ENCODE measurements at regions not wholly inside any gene's neighbourhood (a gene's known extent, or its start where the extent isn't known, plus 50 kb on each side); places are given as distances from the start of the nearest gene placed in this dataset.
"Not testable (repeated sequence)": the region's sequence is repeated elsewhere in the genome, so short reads cannot be mapped to it uniquely, and the experiment has no call there.

DNA sequence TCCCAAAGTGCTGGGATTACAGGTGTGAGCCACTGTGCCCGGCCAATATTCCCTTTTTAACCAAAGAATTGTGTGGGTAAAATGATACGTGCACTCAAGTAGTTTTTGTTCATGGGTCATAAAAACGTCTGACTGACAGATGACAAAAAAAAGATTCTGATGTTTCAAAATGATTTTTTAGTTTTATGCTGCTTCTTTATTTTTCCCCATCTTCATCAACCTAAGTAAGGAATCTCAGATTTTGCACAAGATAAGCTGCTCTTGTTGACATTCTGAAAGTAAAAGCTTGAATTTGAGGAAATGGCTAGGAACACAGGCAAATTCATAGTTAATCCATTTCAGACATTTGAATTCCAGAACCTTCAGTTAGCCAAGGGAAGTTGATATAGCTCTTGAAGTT lies 526.1 kb upstream of the NRP1 start:
- no peak for FAIRE-seq
- TF ChIP-seq POLR2A (IDR thresholded peaks at IDR 0.05; ENCODE audit: low read depth, low read length) (no peak), PAX5 (IDR thresholded peaks at IDR 0.05; ENCODE audit: insufficient read depth, low read length, severe bottlenecking) (no peak), POU2F2 (IDR thresholded peaks at IDR 0.05; ENCODE audit: low read depth, low read length) (no peak), SPI1 (IDR thresholded peaks at IDR 0.05; ENCODE audit: low read depth, low read length) (no peak), POLR2AphosphoS5 (IDR thresholded peaks at IDR 0.05; ENCODE audit: low read depth, low read length) (no peak), TAF1 (IDR thresholded peaks at IDR 0.05; ENCODE audit: low read depth, low read length) (no peak)
- no peak for DNase-seq (ENCODE audit: insufficient read length, low spot score)

DNA sequence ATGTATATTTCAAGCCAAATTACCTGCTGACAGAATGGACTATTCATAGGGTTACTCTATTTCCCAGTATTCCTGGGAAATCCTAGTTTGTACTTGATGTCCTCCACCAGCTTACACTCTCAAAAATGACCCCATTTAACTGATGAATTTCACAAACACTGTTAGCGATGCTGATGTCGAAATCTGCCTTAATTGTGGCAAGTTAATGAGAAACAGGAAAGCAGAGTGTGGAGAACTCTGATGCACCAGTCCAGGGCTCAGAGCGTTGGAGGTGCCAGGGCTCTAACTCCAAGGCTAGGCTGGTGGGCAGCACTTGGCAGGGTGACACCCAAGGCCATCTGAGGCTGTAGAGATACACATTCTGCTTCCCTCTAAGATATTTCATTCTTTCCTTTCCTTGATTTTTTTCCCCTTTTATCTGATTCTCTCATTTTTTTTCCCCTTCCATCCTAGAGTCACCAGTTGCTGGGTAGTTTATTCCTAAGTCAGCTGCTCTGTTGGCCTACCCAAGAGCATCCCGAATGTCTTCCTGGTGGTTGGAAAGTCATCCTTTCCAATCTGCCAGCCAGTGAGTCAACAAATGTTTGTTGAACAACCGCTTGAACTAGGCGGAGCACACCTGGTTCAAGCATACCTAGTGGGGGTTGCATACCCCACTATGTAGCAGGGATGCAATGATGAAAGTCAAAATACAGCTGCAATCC lies 525.0 kb upstream of the NRP1 start:
- TF ChIP-seq TAF1 (IDR thresholded peaks at IDR 0.05; ENCODE audit: low read depth, low read length) (no peak), POLR2AphosphoS5 (IDR thresholded peaks at IDR 0.05; ENCODE audit: low read depth, low read length) (no peak), SPI1 (IDR thresholded peaks at IDR 0.05; ENCODE audit: low read depth, low read length) (no peak)
- FAIRE-seq: no peak

DNA sequence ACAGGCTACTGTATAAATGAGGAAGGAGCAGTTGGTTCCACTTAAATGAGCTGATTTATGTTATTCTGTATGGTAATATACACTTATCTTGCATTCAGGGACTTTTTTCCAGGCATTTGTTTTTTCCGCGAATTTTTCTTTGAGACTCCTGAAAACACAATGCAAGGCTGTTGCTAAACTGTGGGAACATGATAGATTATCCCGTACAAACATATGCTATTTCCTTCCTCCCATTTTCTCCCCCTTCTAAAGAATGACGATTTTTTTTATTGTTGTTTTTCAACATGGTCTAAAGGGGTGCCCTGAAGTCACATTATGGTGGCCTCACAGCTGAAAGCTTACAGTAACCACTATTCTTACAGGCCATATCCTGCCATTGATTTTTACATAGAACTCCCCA lies 523.9 kb upstream of the NRP1 start:
- no peak for DNase-seq (ENCODE audit: insufficient read length, low spot score)
- FAIRE-seq: no peak
- TF ChIP-seq POU2F2 (IDR thresholded peaks at IDR 0.05; ENCODE audit: low read depth, low read length) (no peak), POLR2A (IDR thresholded peaks at IDR 0.05; ENCODE audit: low read depth, low read length) (no peak), PAX5 (IDR thresholded peaks at IDR 0.05; ENCODE audit: insufficient read depth, low read length, severe bottlenecking) (no peak), TAF1 (IDR thresholded peaks at IDR 0.05; ENCODE audit: low read depth, low read length) (no peak), SPI1 (IDR thresholded peaks at IDR 0.05; ENCODE audit: low read depth, low read length) (no peak), POLR2AphosphoS5 (IDR thresholded peaks at IDR 0.05; ENCODE audit: low read depth, low read length) (no peak)

More for the DNA sequence above, 525.0 kb upstream of the NRP1 start:
- no peak for DNase-seq (ENCODE audit: insufficient read length, low spot score)

DNA sequence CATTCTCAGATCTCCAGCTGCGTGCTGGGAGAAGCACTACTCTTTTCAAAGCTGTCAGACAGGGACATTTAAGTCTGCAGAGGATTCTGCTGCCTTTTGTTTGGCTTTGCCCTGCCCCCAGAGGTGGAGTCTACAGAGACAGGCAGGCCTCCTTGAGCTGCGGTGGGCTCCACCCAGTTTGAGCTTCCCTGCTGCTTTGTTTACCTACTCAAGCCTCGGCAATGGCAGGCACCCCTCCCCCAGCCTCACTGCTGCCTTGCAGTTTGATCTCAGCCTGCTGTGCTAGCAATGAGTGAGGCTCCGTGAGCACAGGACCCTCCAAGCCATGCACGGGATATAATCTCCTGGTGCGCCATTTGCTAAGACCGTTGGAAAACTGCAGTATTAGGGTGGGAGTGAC lies 518.8 kb upstream of the NRP1 start:
- DNase-seq (ENCODE audit: insufficient read length, low spot score); FAIRE-seq: not testable (repeated sequence)

DNA sequence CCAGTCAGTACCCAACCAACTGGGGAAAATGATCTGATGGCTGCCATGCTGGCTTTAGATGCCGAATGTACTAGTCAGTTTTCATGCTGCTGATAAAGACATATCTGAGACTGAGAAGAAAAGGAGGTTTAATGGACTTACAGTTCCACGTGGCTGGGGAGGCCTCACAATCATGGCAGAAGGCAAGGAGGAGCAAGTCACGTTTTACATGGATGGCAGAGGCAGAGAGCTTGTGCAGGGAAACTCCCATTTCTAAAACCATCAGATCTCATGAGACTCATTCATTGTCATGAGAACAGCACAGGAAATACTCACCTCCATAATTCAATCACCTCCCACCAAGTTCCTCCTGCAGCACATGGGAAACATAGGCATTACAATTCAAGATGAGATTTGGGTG lies 508.9 kb upstream of the NRP1 start:
- TF ChIP-seq POLR2AphosphoS5 (IDR thresholded peaks at IDR 0.05; ENCODE audit: low read depth, low read length): no peak
- no peak for TF ChIP-seq POLR2A (IDR thresholded peaks at IDR 0.05; ENCODE audit: low read depth, low read length)
- TF ChIP-seq POU2F2 (IDR thresholded peaks at IDR 0.05; ENCODE audit: low read depth, low read length): no peak
- no peak for TF ChIP-seq TAF1 (IDR thresholded peaks at IDR 0.05; ENCODE audit: low read depth, low read length)
- TF ChIP-seq PAX5 (IDR thresholded peaks at IDR 0.05; ENCODE audit: insufficient read depth, low read length, severe bottlenecking): no peak
- TF ChIP-seq SPI1 (IDR thresholded peaks at IDR 0.05; ENCODE audit: low read depth, low read length): no peak
- DNase-seq (ENCODE audit: insufficient read length, low spot score) (no peak), FAIRE-seq (no peak)

DNA sequence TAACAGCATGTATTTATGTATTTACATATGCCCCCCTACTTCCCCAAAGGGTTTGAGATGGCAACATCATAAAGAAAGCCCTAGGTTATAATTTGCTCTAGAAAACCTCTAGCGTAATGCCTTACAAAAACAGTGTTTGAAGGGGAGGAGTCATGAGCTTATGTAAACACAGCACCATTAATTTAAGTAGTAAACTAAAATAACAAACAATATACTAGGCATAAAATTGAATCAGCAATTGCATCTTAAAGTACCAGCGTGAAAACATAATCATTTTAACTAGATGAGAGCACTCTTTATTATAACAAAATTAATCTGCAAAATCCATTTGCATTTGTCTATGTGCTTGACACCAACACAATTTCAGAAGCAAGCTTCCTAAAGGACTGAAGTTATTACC lies 507.2 kb upstream of the NRP1 start:
- TF ChIP-seq POLR2AphosphoS5 (IDR thresholded peaks at IDR 0.05; ENCODE audit: low read depth, low read length) (no peak), POU2F2 (IDR thresholded peaks at IDR 0.05; ENCODE audit: low read depth, low read length) (no peak), SPI1 (IDR thresholded peaks at IDR 0.05; ENCODE audit: low read depth, low read length) (no peak), PAX5 (IDR thresholded peaks at IDR 0.05; ENCODE audit: insufficient read depth, low read length, severe bottlenecking) (no peak), TAF1 (IDR thresholded peaks at IDR 0.05; ENCODE audit: low read depth, low read length) (no peak), POLR2A (IDR thresholded peaks at IDR 0.05; ENCODE audit: low read depth, low read length) (no peak)
- DNase-seq (ENCODE audit: insufficient read length, low spot score): no peak
- no peak for FAIRE-seq

DNA sequence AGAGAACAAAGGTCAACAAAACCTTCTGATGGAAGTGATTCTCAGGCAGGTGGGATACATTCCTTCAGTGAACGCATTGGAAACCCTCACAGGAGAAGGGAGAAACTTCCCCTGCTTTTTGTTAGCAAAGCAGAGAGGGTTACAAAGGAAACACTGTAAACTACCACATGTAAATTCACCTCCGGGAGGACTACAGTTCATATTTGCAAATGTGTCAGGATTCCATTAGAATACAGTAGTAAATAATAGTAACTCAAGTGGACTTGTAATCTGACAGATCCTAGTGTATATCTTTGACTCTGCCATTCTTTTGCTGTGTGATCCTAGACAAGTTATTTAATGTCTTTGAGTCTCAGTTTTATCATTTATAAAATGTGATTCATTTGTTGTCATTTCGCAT lies 504.3 kb upstream of the NRP1 start:
- DNase-seq (ENCODE audit: insufficient read length, low spot score) (no peak), FAIRE-seq (no peak)
- no peak for TF ChIP-seq SPI1 (IDR thresholded peaks at IDR 0.05; ENCODE audit: low read depth, low read length)
- no peak for TF ChIP-seq POLR2A (IDR thresholded peaks at IDR 0.05; ENCODE audit: low read depth, low read length)
- no peak for TF ChIP-seq PAX5 (IDR thresholded peaks at IDR 0.05; ENCODE audit: insufficient read depth, low read length, severe bottlenecking)
- TF ChIP-seq POLR2AphosphoS5 (IDR thresholded peaks at IDR 0.05; ENCODE audit: low read depth, low read length): no peak
- no peak for TF ChIP-seq POU2F2 (IDR thresholded peaks at IDR 0.05; ENCODE audit: low read depth, low read length)
- no peak for TF ChIP-seq TAF1 (IDR thresholded peaks at IDR 0.05; ENCODE audit: low read depth, low read length)

DNA sequence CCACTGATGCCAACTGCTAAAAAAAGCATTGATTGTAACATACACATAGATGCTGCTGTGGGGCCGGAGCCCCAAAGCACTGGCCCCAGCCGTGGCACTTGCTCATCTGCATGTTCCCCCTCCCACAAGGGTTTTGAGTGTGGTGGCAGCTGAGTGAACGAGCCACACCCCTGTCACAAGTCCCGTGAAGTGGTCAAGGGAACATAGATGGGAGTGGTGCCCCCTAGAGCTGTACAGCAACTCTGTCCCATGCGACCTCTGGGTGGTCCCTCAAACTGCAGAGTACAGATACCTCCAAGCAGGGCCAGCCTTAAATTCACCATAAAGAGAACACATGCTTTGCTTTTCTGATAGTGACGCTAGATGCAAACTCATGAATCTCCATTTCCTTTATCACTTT lies 503.3 kb upstream of the NRP1 start:
- FAIRE-seq: no peak
- DNase-seq (ENCODE audit: insufficient read length, low spot score): no peak
- TF ChIP-seq POLR2AphosphoS5 (IDR thresholded peaks at IDR 0.05; ENCODE audit: low read depth, low read length) (no peak), POLR2A (IDR thresholded peaks at IDR 0.05; ENCODE audit: low read depth, low read length) (no peak), PAX5 (IDR thresholded peaks at IDR 0.05; ENCODE audit: insufficient read depth, low read length, severe bottlenecking) (no peak), POU2F2 (IDR thresholded peaks at IDR 0.05; ENCODE audit: low read depth, low read length) (no peak), TAF1 (IDR thresholded peaks at IDR 0.05; ENCODE audit: low read depth, low read length) (no peak), SPI1 (IDR thresholded peaks at IDR 0.05; ENCODE audit: low read depth, low read length) (no peak)

DNA sequence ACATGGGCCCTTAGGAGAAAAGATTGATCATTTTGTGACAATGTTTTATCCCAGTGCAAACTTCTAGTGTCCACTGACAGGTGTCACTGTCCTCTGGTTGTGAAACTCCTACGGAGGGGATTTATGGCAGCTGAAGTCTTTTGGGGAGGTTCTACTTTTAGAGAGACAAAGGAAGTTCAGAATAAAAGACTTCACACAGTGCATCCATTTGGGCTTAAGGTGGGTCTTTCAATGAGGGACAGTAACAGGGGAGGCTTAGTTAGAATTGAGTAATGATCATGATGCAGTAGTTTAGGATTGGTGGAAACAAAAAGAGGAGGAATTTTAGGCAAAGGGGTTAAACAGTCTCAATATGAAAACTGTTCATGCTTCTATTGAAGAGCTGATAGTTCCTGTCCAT lies 501.1 kb upstream of the NRP1 start:
- no peak for DNase-seq (ENCODE audit: insufficient read length, low spot score)
- TF ChIP-seq POLR2AphosphoS5 (IDR thresholded peaks at IDR 0.05; ENCODE audit: low read depth, low read length) (no peak), PAX5 (IDR thresholded peaks at IDR 0.05; ENCODE audit: insufficient read depth, low read length, severe bottlenecking) (no peak), TAF1 (IDR thresholded peaks at IDR 0.05; ENCODE audit: low read depth, low read length) (no peak), POLR2A (IDR thresholded peaks at IDR 0.05; ENCODE audit: low read depth, low read length) (no peak), SPI1 (IDR thresholded peaks at IDR 0.05; ENCODE audit: low read depth, low read length) (no peak), POU2F2 (IDR thresholded peaks at IDR 0.05; ENCODE audit: low read depth, low read length) (no peak)
- no peak for FAIRE-seq

DNA sequence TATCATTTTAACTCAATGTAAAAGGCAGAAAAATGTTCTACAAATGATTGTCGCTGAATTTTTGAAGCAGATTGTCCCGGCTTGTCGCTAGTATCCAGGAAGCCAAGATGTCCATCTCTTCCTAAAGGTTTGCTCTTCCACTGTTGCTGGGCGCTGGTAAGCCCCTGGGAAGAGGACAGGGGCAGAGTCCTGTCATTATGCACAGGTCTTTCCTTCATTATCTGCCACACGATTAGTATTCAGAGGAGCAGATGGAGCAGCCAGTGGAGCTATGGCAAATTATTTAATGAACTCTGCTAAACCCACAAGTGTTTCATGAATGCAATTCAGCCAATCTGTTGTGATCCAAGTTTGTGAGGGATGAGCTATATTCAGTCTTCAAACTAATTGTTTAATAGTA lies 499.1 kb upstream of the NRP1 start:
- TF ChIP-seq POLR2AphosphoS5 (IDR thresholded peaks at IDR 0.05; ENCODE audit: low read depth, low read length) (no peak), POLR2A (IDR thresholded peaks at IDR 0.05; ENCODE audit: low read depth, low read length) (no peak), TAF1 (IDR thresholded peaks at IDR 0.05; ENCODE audit: low read depth, low read length) (no peak), POU2F2 (IDR thresholded peaks at IDR 0.05; ENCODE audit: low read depth, low read length) (no peak), SPI1 (IDR thresholded peaks at IDR 0.05; ENCODE audit: low read depth, low read length) (no peak), PAX5 (IDR thresholded peaks at IDR 0.05; ENCODE audit: insufficient read depth, low read length, severe bottlenecking) (no peak)
- FAIRE-seq (no peak), DNase-seq (ENCODE audit: insufficient read length, low spot score) (no peak)

All from GM12891 (cell line).